ENCODE measurements at regions not wholly inside any gene's neighbourhood (a gene's known extent, or its start where the extent isn't known, plus 50 kb on each side); places are given as distances from the start of the nearest gene placed in this dataset.
"Not testable (repeated sequence)": the region's sequence is repeated elsewhere in the genome, so short reads cannot be mapped to it uniquely, and the experiment has no call there.

GRCh38 chr1:83167634-83168033 lies 831.3 kb downstream of the TTLL7 start:
- TF ChIP-seq POLR2AphosphoS5, POLR2A, EP300 (IDR thresholded peaks at IDR 0.05): not testable (repeated sequence)
- TF ChIP-seq, protein P1, sequence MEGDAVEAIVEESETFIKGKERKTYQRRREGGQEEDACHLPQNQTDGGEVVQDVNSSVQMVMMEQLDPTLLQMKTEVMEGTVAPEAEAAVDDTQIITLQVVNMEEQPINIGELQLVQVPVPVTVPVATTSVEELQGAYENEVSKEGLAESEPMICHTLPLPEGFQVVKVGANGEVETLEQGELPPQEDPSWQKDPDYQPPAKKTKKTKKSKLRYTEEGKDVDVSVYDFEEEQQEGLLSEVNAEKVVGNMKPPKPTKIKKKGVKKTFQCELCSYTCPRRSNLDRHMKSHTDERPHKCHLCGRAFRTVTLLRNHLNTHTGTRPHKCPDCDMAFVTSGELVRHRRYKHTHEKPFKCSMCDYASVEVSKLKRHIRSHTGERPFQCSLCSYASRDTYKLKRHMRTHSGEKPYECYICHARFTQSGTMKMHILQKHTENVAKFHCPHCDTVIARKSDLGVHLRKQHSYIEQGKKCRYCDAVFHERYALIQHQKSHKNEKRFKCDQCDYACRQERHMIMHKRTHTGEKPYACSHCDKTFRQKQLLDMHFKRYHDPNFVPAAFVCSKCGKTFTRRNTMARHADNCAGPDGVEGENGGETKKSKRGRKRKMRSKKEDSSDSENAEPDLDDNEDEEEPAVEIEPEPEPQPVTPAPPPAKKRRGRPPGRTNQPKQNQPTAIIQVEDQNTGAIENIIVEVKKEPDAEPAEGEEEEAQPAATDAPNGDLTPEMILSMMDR (IDR thresholded peaks at IDR 0.05), result not testable (repeated sequence)

Data from suprapubic skin (tissue), 4 donors.